MM.1S (cell line): ENCODE measurements at regions not wholly inside any gene's neighbourhood (a gene's known extent, or its start where the extent isn't known, plus 50 kb on each side); places are given as distances from the start of the nearest gene placed in this dataset.

ENCODE experiments used
- CTCF ChIP-seq: fragments of 300-600 bp; sonication (generic); IDR thresholded peaks from 2 replicates; pipeline ENCODE4 v1.5.1; 2016; ENCODE audit warnings: antibody characterized with exemption, low read length, mixed read lengths
- EZH2 ChIP-seq: fragments of 300-600 bp; sonication (generic); optimal IDR thresholded peaks from 2 replicates; pipeline ENCODE3; 2017; ENCODE audit warnings: low read depth, mild to moderate bottlenecking, antibody characterized with exemption, low read length, mixed read lengths

GRCh38 chr17:79226037-79226436 lies 151.4 kb downstream of the ENGASE start:
- no peak for TF ChIP-seq CTCF
- TF ChIP-seq EZH2: no peak
